ENCODE measurements at regions not wholly inside any gene's neighbourhood (a gene's known extent, or its start where the extent isn't known, plus 50 kb on each side); places are given as distances from the start of the nearest gene placed in this dataset.

DNA sequence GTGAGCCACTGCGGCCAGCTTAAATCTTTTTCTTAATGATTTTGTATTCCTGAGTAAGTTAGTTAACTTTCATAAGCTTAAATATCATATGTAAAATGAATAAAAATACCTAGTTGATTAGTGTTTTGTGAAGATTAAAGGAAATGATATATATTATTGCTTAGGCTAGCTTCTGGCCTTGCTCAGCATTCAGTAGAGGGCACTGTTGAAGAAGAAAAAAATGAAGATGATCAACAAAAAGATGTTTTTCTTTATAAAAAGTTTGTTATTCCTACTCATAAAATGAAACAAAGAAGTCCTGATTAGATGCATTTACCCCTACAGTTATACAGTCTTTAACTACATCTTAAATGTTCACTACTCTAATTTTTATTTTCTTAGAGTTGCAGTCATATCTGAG lies 797.7 kb downstream of the RAPGEF2 start:
- Histone ChIP-seq H3K9me3 (no peaks in the 10 kb centered on the region), H3K4me1 (ENCODE audit: low read depth) (no peaks in the 10 kb centered on the region), H3K36me3 (ENCODE audit: low read depth) (no peaks in the 10 kb centered on the region), H3K4me3 (no peak overlapping the region)
- DNase-seq (no peak), ATAC-seq (no peak)
- intact Hi-C loops (cut with DNase I, micrococcal nuclease) = no loop called here
- TF ChIP-seq, protein P1, sequence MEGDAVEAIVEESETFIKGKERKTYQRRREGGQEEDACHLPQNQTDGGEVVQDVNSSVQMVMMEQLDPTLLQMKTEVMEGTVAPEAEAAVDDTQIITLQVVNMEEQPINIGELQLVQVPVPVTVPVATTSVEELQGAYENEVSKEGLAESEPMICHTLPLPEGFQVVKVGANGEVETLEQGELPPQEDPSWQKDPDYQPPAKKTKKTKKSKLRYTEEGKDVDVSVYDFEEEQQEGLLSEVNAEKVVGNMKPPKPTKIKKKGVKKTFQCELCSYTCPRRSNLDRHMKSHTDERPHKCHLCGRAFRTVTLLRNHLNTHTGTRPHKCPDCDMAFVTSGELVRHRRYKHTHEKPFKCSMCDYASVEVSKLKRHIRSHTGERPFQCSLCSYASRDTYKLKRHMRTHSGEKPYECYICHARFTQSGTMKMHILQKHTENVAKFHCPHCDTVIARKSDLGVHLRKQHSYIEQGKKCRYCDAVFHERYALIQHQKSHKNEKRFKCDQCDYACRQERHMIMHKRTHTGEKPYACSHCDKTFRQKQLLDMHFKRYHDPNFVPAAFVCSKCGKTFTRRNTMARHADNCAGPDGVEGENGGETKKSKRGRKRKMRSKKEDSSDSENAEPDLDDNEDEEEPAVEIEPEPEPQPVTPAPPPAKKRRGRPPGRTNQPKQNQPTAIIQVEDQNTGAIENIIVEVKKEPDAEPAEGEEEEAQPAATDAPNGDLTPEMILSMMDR (IDR thresholded peaks at IDR 0.05) = no peak

DNA sequence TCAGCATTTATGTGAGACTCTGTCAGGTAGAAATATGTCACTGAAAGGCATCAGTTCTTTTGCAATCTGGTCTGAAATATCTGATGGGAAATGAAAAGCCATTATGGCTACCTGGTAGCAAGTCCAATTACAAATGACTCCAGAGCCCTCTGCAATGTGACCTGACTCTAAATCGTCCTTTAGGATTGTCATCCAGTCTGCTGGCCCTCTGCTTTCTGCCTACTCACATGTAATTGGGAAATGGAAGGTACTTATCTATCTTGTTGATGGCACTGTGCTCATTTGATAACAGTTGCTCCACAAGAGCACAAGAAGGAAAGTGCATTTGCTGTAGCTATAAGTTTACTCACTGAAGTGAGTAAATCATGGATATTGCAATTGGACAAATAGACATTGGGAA lies 799.8 kb downstream of the RAPGEF2 start:
- Histone ChIP-seq H3K36me3 (ENCODE audit: low read depth) (no peaks in the 10 kb centered on the region), H3K4me3 (no peak overlapping the region), H3K4me1 (ENCODE audit: low read depth) (no peaks in the 10 kb centered on the region), H3K9me3 (no peaks in the 10 kb centered on the region)
- no peak for ATAC-seq
- no peak for DNase-seq
- TF ChIP-seq, protein P1 (IDR thresholded peaks at IDR 0.05) = no peak
- intact Hi-C loops (cut with DNase I, micrococcal nuclease) = no loop called here

DNA sequence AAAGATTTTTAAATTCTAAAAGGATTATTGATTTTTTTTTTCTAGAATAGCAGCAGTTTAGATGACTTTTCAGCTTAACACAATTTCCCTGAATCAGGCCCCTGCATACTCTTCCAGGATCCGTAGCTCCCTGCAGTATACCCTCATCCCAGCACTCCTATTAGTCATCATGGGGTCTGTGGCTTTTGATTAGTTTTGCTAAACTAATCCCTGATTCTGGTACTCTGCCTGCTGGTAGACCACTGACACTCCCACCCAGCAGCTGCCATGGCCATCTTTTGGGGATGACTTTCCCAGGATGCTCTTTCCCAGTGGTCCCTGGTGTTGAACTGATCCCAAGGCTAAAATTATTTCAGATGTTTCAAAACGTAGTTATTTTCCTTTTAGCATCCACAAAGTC lies 802.0 kb downstream of the RAPGEF2 start:
- H3K9me3 ChIP-seq = no peaks in the 10 kb centered on the region
- no peaks in the 10 kb centered on the region for H3K36me3 ChIP-seq (ENCODE audit: low read depth)
- intact Hi-C loops (cut with DNase I, micrococcal nuclease) = no loop called here
- DNase-seq = no peak
- H3K4me1 ChIP-seq (ENCODE audit: low read depth) = no peaks in the 10 kb centered on the region
- TF ChIP-seq, protein P1 (IDR thresholded peaks at IDR 0.05) = no peak
- no peak for ATAC-seq
- H3K4me3 ChIP-seq = no peak overlapping the region

DNA sequence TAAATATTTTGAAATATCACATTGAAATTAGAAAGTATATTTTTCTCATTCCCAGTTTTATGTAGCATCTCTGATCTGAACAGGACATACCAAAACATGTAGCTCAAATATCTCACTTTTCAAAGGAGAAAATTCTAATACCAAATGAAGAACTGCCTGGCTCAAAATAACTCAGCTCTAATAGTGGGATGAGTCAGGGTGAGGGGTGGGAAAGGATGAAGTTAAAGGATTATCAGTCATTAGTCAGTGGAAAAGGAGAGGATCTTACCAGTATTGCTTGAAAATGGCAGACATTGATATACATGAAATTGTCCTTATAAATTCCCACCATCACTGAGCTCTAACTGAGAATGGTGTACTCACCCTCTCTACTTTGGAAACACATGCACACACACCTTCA lies 803.2 kb downstream of the RAPGEF2 start:
- Histone ChIP-seq H3K9me3 (no peaks in the 10 kb centered on the region), H3K36me3 (ENCODE audit: low read depth) (no peaks in the 10 kb centered on the region), H3K4me1 (ENCODE audit: low read depth) (no peaks in the 10 kb centered on the region), H3K4me3 (no peak overlapping the region)
- ATAC-seq = no peak
- intact Hi-C loops (cut with DNase I, micrococcal nuclease) = no loop called here
- TF ChIP-seq, protein P1 (IDR thresholded peaks at IDR 0.05) = no peak
- DNase-seq = no peak

DNA sequence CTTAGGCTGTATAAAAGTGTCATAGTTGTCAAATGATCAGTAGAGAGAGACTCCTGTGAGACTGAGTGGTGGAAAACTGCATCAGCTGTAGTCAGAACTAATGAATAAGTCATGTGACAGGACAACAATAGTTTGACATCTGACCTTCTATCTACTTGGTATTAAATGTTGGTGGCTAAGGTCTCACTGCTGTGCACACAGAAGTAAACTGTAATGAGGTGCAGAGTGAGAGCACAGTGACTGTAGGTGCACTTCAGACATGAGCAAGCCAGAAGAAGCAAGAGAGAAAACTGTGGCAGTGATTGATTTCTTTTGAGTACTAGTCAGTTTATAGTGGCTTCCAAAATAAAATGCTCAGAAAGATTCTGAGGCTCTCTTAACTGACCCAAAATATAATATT lies 803.6 kb downstream of the RAPGEF2 start:
- ATAC-seq = no peak
- TF ChIP-seq, protein P1 (IDR thresholded peaks at IDR 0.05) = no peak

DNA sequence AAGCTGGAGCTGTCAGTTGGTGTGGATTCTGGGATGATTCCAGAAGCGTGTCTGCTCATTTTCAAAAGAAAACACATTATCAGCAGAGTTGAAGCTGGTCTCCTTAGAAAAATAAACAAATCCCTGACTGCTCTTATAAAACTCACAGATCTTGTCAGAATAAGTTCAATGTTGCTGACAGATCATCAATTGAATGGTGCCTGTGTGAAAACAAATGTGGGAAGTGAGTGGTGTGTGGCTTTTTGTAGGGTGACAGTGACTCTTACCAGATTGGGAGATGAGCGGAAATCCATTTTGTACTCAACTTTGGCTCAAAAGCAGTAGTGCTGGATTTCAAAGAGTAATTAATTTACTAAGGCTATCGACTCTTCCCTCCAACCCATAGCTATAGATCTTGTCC lies 807.8 kb downstream of the RAPGEF2 start:
- Histone ChIP-seq H3K4me1 (ENCODE audit: low read depth) (no peaks in the 10 kb centered on the region), H3K36me3 (ENCODE audit: low read depth) (no peaks in the 10 kb centered on the region), H3K9me3 (no peaks in the 10 kb centered on the region), H3K4me3 (no peak overlapping the region)
- TF ChIP-seq, protein P1 (IDR thresholded peaks at IDR 0.05) = no peak
- intact Hi-C loops (cut with DNase I, micrococcal nuclease) = no loop called here
- ATAC-seq (no peak), DNase-seq (no peak)

More for the DNA sequence above, 803.6 kb downstream of the RAPGEF2 start:
- no peaks in the 10 kb centered on the region for H3K36me3 ChIP-seq (ENCODE audit: low read depth)
- intact Hi-C loops (cut with DNase I, micrococcal nuclease) = no loop called here
- no peak overlapping the region for H3K4me3 ChIP-seq
- no peaks in the 10 kb centered on the region for H3K4me1 ChIP-seq (ENCODE audit: low read depth)
- H3K9me3 ChIP-seq = no peaks in the 10 kb centered on the region
- no peak for DNase-seq

Measured in mucosa of descending colon (tissue), 3 donors.